Omental fat pad (tissue), 1 donor: ENCODE measurements at regions not wholly inside any gene's neighbourhood (a gene's known extent, or its start where the extent isn't known, plus 50 kb on each side); places are given as distances from the start of the nearest gene placed in this dataset.
"Not testable (repeated sequence)": the region's sequence is repeated elsewhere in the genome, so short reads cannot be mapped to it uniquely, and the experiment has no call there.

Source experiments
- ATAC-seq: fragments of 150-250 bp; one replicate; pipeline ENCODE4 v1.9.1; 2016; ENCODE audit warnings: mild to moderate bottlenecking, moderate library complexity; ENCODE audit not compliant: low FRiP score
- DNase-seq: peaks from one replicate; pipeline ENCODE4 v3.0.0-alpha.2; 2019; ENCODE audit warnings: low spot score

- DNase-seq, ATAC-seq: not testable (repeated sequence)
Observed at GRCh38 chr21:9035970-9036369, 1485.4 kb upstream of the TPTE start.

GRCh38 chr21:9036966-9037587 lies 1484.3 kb upstream of the TPTE start:
- ATAC-seq, DNase-seq: not testable (repeated sequence)

DNA sequence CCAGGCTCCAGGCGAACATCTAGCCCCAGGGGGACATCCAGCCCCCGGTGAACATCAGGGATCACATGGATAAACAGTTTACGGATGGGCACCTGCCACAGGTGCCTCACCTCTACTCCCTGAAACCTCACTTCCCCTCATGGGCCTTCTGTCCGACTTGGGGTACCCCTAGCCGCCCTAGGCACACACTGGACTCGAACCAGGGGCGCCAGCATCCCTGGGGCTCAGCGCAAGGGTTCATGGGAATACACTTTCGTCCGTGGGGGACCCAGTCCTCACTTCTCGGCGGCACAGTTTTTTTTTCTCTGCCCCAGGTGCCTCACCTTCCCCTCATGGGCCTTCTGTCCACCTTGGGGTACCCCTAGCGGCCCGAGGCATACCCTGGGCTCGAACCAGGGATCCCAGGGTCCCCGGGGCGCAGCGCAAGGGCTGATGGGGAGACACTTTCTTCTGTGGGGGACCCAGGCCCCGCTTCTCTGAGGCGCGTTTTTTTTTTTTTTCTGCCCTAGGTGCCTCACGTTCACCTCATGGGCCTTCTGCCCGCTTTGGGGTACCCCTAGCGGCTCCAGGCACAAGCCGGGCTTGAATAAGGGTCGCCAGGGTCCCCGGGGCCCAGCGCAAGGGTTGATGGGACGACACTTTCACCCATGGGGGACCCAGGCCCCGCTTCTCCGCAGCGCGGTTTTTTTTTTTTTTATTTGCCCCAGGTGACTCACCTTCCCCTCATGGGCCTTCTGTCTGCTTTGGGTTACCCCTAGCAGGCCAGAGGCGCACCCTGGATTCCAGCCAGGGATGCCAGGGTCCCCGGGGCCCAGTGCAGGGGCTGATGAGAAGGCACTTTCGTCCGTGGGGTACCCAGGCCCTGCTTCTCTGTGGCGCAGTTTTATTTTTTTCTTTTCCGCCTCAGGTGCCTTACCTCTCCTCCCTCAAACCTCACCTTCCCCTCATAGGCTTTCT lies 1483.5 kb upstream of the TPTE start:
- not testable (repeated sequence) for ATAC-seq, DNase-seq

DNA sequence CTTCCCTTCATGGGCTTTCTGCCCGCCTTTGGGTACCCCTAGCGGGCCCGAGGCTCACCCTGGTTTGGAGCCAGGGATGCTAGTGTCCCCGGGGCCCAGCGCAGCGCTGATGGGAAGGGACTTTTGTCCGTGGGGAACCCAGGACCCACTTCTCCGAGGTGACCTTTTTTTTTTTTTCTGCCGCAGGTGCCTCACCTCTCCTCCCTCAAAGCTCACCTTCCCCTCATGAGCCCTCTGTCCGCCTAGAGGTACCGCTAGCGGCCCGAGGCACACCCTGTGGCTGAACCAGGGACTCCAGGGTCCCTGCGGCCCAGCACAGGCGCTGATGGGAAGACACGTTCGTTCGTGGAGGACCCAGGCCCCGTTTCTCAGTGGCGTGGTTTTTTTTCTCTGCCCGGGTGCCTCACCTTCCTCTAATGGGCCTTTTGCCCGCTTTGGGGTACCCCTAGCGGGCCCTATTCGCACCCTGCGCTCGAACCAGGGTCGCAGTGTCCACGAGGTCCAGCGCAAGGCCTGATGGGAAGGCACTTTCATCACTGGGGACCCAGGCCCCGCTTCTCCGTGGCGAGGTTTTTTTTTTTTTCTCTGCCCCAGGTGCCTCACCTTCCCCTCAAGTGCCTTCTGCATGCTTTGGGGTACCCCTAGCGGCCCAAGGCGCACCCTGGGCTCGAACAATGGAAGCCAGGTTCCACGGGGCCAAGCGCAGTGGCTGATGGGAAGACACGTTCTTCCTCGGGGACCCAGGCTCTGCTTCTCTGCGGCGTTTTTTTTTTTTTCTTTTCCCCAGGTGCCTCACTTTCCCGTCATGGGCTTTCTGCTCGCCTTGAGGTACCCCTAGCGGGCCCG lies 1481.6 kb upstream of the TPTE start:
- ATAC-seq = peak; percentile 59
- not testable (repeated sequence) for DNase-seq

GRCh38 chr21:9040406-9040805 lies 1481.0 kb upstream of the TPTE start:
- not testable (repeated sequence) for DNase-seq, ATAC-seq

- not testable (repeated sequence) for ATAC-seq, DNase-seq
Observed at GRCh38 chr21:9041175-9041948, 1480.0 kb upstream of the TPTE start.

- not testable (repeated sequence) for ATAC-seq, DNase-seq
Observed at GRCh38 chr21:9043089-9043488, 1478.3 kb upstream of the TPTE start.

GRCh38 chr21:9046870-9047269 lies 1474.5 kb upstream of the TPTE start:
- DNase-seq, ATAC-seq: not testable (repeated sequence)

DNA sequence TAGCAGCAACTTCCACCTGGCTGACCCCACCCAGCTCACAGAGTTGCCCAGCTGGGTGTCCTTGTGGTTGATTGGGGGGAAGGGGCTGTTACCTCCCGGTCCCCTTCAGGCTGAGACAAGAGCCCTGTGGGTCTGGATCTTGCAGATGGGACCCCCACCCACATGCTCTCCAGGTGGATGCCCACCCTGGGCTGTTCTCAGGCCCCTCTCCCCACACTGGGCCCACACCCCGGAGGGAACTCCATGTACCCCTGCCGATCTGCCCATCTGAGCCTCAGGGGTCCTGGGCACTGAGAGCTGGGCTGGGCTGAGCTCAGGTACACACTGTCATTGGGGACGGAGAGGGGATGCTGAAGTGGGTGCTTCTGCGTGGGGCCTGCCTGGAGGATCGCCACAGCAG lies 1453.9 kb upstream of the TPTE start:
- not testable (repeated sequence) for ATAC-seq, DNase-seq

DNA sequence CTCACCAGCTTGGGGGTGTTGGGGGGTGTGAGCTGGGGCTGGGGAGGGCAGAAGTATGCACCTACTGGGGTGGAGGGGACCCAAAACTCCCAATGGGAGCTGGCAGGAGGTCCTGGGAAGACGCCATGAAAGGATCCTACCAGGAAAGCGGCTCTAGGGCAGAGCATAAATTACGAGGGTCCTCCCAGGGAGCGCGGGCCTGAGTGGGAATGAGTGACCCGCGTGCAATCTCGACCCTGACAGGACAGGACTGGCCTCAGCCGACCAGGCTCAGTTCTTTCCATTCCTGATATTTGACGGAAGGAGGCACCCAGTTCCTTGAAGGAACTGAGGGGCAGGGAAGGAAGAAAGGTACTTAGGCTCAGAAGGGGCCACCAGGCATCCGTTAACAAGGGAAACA lies 1452.8 kb upstream of the TPTE start:
- not testable (repeated sequence) for ATAC-seq, DNase-seq

DNA sequence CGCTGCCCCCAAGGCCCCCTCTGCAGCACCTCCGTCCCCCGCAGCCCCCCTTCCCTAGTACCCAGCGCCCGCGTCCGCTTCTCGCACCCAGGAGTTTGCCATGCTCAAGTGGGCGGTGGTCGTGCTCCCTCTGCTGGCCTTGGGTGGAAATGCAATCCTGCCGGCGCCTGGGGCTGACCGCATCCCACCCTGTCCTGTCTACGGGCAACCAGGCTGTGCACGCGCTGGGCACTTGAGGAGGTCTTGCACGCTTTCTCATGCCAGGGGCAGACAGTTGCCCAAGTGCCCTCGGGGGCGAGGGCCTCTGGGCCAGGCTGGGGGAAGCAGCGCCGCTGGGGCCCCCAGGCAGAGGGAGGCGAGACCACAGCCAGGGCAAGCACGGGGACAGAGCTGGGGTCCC lies 1450.7 kb upstream of the TPTE start:
- ATAC-seq, DNase-seq: not testable (repeated sequence)

GRCh38 chr21:9073010-9073409 lies 1448.4 kb upstream of the TPTE start:
- ATAC-seq, DNase-seq: not testable (repeated sequence)

GRCh38 chr21:9074772-9075171 lies 1446.6 kb upstream of the TPTE start:
- DNase-seq, ATAC-seq: not testable (repeated sequence)

GRCh38 chr21:9083091-9083826 lies 1438.1 kb upstream of the TPTE start:
- not testable (repeated sequence) for DNase-seq, ATAC-seq

DNA sequence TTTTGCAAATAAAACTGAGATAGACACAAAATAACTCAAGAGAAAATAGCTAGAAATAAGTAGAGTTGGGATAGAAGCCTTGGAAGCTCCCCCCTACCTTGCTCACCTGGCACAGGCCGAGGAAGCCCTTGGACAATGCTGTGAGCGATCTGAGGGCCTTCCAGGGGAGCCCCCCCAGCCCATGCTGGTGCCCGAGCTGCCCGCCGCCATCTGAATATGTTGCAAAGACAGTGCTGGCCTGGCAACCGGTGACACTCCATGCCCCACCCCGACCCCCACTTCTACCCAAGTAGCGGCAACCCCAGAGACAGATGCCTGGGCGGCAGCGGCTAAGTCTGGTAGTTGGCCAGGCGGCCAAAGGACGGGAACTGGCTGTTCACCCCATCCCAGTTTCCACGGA lies 1435.1 kb upstream of the TPTE start:
- not testable (repeated sequence) for ATAC-seq, DNase-seq

DNA sequence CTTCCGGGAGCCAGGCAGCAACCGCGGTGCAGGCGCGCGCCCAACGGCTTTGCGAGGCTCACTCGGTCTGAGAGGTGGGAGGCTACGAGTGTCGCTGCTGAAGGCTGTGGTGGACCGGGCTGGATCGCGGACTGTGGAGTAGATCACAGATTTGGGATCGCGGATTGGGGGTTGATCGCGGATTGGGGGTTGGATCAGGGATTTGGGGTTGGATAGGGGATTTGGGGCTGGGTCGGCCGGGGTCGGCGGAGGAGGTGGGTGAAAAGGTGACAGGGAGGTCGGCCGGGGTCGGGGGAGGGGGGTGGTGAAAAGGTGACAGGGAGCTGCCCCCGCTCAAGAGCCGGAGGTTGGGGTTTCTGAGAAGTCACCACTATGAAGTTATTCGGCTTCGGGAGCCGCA lies 1433.6 kb upstream of the TPTE start:
- not testable (repeated sequence) for DNase-seq, ATAC-seq

GRCh38 chr21:9129741-9130140 lies 1391.6 kb upstream of the TPTE start:
- not testable (repeated sequence) for ATAC-seq, DNase-seq

GRCh38 chr21:9130817-9131216 lies 1390.6 kb upstream of the TPTE start:
- not testable (repeated sequence) for ATAC-seq, DNase-seq
